Islet precursor cell (in vitro differentiated cells): ENCODE measurements at regions not wholly inside any gene's neighbourhood (a gene's known extent, or its start where the extent isn't known, plus 50 kb on each side); places are given as distances from the start of the nearest gene placed in this dataset.
"Not testable (repeated sequence)": the region's sequence is repeated elsewhere in the genome, so short reads cannot be mapped to it uniquely, and the experiment has no call there.

Experiments used
- DNase-seq: peaks from one replicate; pipeline ENCODE4 v3.0.0-alpha.2; 2018

GRCh38 chr14:65835501-65835900, 423.0 kb downstream of the FUT8 start:
- DNase-seq, result no peak

DNA sequence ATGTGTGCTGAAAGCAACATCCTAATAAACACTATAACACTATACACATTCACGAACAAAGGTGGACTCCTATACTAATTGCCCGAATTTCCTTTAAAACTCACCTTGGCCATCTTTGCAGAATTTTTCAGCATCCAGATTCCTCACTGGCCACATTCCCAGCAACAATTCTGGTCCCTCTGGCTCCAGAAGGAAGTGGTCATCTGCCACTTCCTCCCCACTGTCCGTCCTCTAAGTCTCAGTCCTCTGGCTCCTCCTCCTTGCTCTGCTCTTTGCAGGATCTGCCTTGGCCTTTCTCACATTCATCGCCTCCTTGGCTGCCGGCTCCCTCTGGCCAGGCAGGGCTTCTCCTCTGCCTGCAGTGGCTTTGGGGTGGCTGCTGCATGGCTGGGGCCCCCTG, 426.0 kb downstream of the FUT8 start:
- no peak for DNase-seq

GRCh38 chr14:65840118-65840751, 427.7 kb downstream of the FUT8 start:
- peak; percentile 71 for DNase-seq

- DNase-seq, result no peak
Measured at GRCh38 chr14:65840786-65841185, 428.3 kb downstream of the FUT8 start.

- no peak for DNase-seq
Measured at GRCh38 chr14:65846196-65846868, 433.8 kb downstream of the FUT8 start.

DNA sequence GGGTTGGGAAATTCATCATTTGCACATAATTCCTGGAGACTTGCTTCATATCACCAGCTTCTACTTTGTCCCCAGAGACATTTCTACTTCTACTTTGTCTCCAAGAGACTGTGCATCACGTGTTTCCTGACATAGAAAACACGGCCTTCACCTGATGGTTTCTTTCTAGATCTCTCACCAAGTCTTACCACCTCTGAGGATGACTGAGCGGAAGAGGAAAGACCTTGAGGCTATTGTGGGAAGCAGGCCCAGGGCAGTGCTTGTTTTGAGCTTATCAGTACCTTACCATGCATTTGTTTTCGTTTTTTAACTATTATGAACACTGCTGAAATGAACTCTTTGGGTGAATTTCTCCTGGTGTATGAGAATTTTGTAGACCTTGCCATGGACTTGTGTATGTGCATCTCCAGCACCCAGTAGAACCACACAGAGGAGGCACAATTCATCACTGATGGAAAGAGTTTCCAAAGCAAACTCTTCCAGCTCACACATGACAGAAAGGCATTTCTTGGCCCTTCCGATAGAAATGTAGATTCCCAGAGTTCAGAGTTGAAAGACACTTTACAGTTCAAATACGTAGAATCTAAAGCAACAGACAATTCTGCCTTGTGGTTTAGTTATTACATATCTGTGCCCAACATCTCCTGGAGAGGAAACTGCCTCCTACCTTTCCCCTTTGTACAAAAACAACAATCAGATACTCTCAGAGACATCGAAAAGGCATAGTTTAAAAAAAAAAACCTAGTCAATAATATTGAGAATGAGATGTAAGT, 434.7 kb downstream of the FUT8 start:
- no peak for DNase-seq

- not testable (repeated sequence) for DNase-seq
Measured at GRCh38 chr14:65847931-65848330, 435.4 kb downstream of the FUT8 start.

GRCh38 chr14:65849091-65849490, 436.6 kb downstream of the FUT8 start:
- peak; percentile 14 for DNase-seq

DNA sequence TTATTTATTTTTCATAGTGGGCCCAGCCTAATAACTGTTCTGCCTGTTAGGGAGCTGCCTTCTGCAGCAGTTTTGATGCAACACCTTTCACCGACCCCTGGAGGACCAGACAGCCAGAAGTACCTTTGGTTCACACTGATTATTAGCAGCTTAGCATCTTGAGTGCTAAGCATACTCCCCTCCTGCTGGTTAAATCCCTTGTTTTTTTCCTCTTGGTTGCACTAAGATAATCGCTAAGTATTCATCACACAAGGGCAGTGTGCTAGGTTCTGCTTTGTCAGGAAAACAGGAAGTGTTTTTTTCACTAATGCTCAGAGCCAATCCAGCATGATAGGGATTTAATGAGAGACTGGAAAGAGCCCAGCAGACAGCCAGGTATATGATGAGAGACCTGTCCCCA, 437.0 kb downstream of the FUT8 start:
- DNase-seq, result peak; percentile 23

DNA sequence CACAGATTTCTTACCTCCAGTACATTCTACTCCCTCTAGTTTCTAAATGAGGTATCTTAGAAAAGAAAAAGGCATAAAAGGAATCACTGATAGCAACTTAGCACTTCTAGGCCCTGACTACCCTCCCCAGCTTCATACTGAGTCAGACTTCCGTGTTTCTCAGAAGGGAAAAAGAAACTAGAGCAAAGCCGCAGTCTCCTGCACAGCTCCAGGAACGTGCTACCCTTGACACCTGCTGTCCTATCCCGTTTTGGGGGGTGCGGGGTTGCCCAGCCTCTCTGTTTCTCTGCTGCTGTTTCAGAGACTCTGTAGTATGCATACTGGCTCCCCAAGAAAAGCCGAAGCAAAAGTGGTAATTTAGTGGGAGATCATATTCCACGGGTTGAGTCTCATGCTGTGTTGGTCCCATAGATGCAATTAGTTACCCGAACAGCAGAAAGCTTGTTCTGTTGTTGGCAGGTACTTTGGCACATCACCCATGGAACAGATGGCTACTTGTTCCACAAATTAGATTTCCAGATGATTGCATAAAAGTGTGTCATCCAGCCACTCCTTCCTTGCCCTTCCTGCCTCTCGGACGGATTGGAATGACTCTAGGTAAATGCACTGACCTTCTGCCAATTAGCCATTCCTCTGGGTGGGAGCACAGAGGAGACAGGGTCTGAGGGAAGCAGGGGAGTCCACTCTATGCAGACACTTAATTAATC, 438.1 kb downstream of the FUT8 start:
- DNase-seq, result peak; percentile 35

- peak; percentile 50 for DNase-seq
Measured at GRCh38 chr14:65852689-65853088, 440.2 kb downstream of the FUT8 start.

GRCh38 chr14:65853407-65853955, 441.0 kb downstream of the FUT8 start:
- DNase-seq, result no peak

GRCh38 chr14:65854215-65854614, 441.7 kb downstream of the FUT8 start:
- DNase-seq, result no peak

DNA sequence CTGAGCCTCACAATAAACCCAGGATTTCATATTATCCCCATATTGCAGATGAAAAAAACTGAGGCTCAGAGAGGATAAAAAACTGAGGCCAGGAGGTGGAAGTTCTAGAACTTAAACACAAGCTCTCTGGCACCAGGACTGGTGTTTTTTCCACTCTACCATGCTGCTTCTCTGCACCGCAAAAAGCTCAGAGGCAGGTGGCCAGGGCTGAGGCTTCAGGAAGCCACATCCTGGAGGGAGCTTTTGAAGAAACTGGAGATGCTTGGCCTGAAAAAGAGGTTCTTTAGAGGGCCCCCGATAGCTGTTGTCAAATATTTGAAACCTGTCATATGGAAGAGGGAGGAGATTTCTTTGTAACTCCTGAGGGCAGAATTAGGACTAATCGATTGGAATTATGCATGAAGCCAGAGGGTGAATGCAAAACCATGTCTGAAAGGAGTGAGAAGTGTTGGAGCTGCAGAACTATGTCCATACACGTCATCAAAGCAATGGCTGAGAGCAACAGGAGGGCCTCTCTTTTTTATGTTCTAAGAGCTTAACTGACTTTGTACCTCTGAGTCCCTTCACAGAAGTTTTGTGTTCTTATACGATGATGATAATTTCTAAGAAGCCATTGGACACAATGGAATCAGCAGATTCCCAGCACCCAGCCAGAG, 448.6 kb downstream of the FUT8 start:
- DNase-seq, result no peak

DNA sequence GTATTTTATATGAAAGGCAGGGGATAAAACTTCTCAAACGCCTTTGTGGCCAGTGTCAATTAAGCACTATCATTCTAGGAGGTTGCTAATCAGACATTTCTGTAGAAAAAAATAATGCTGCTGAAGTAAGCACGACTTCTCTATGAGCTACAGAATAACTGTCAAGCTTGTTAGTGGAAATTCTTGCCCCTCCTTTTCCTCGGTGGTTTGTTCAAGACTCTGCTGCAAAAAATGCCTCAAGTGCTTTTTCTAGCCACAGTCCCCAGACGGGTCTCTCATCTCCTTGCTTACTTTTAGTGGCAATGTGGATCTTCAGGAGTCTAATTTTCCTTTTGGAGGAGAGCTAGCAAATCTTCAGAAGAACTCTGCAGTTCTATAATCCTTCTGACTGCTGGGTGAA, 452.0 kb downstream of the FUT8 start:
- DNase-seq, result peak; percentile 44

GRCh38 chr14:65864984-65865383, 452.5 kb downstream of the FUT8 start:
- peak; percentile 55 for DNase-seq

DNA sequence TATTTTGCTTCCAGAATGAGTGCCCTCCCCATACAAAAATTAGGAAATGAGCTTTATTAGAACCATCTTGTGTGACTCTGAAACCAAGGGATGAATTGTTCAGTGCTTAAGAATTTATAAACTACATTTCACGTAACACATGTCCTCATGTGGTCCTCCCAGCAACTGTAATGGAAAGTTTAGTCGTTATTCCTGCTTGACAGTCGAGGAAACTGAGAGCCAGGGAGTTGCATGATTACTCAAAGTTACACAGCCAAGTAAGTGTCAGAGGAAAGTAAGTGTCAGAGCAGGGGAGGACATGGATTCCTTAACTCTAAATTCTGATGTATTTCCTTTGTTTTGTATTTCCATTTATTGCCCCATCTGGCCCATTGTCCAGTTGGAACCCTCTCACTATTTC, 453.9 kb downstream of the FUT8 start:
- DNase-seq, result no peak

GRCh38 chr14:65866886-65867285, 454.4 kb downstream of the FUT8 start:
- no peak for DNase-seq

DNA sequence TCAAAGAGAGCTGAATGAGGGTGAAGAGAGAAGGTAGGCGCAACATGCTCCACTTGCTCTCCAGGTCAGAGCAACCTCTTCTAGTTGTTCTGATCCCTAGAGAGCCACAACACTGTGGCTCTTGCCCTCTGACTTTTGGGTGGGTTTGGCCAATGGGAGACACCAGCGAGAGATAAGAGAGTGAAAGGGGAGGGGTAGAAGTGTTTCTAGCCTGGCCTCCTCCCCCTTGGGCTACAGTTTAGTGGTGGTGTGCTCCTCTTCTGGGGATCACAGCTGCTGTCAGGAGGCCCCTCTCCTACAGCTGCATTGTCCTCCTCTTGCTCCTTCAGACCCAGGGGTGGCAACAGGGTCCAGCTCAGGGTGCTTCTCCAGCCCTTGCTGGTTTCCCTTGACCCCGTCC, 454.8 kb downstream of the FUT8 start:
- DNase-seq, result no peak

GRCh38 chr14:65872536-65872935, 460.0 kb downstream of the FUT8 start:
- no peak for DNase-seq

GRCh38 chr14:65877166-65877565, 464.6 kb downstream of the FUT8 start:
- DNase-seq, result no peak

GRCh38 chr14:65877624-65878023, 465.1 kb downstream of the FUT8 start:
- no peak for DNase-seq

GRCh38 chr14:65878586-65878985, 466.1 kb downstream of the FUT8 start:
- DNase-seq, result no peak
